ENCODE measurements at regions not wholly inside any gene's neighbourhood (a gene's known extent, or its start where the extent isn't known, plus 50 kb on each side); places are given as distances from the start of the nearest gene placed in this dataset.

- FAIRE-seq (no peak), DNase-seq (ENCODE audit: low read depth, low spot score) (no peak)
- H3K9ac ChIP-seq (replicated peaks; ENCODE audit: extremely low read depth, insufficient read depth, low read length): no peak overlapping the region
- ChIA-PET CTCF (no interaction called here), POLR2A (no interaction called here)
- intact Hi-C loops (cut with micrococcal nuclease): no loop called here
- dilution Hi-C loops (cut with MboI; ENCODE audit: extremely low pct_ligation_motif_present, low sequenced_read_pairs): no loop called here
- H3K79me2 ChIP-seq (ENCODE audit: control insufficient read depth, insufficient read depth, low read length): no peaks in the 10 kb centered on the region
- H4K20me1 ChIP-seq (replicated peaks; ENCODE audit: control insufficient read depth, extremely low read depth, insufficient read depth, low read length): no peaks in the 10 kb centered on the region
- H3K27ac ChIP-seq (ENCODE audit: insufficient read depth, low read depth, low read length): no peak overlapping the region
- BruUV-seq (replicated peaks): no TSS peak
- no peaks in the 10 kb centered on the region for H3K36me3 ChIP-seq (ENCODE audit: control insufficient read depth in 2 of 2, extremely low read depth in 1 of 2, insufficient read depth in 2 of 2, low read length in 2 of 2)
- H3K4me2 ChIP-seq (ENCODE audit: insufficient read depth, low read length): no peak overlapping the region
- H3K9me1 ChIP-seq (replicated peaks; ENCODE audit: control insufficient read depth, extremely low read depth, insufficient read depth, low read length): no peaks in the 10 kb centered on the region
- H2AFZ ChIP-seq (ENCODE audit: low read depth, low read length): no peak overlapping the region
- no peak for TF ChIP-seq MYC (IDR thresholded peaks at IDR 0.05; ENCODE audit: low read depth, low read length)
- TF ChIP-seq GATA2 (IDR thresholded peaks at IDR 0.05; ENCODE audit: insufficient read depth, insufficient read length, low read depth, low read length): no peak
- no peak for TF ChIP-seq POLR2A (IDR thresholded peaks at IDR 0.05; ENCODE audit: low read depth, low read length)
- TF ChIP-seq FOS (IDR thresholded peaks at IDR 0.05; ENCODE audit: borderline replicate concordance, insufficient read depth, low read length): no peak
- TF ChIP-seq EZH2 (IDR thresholded peaks at IDR 0.05; ENCODE audit: borderline replicate concordance, low read depth, low read length, severe bottlenecking): no peak
- TF ChIP-seq MAX (IDR thresholded peaks at IDR 0.05; ENCODE audit: insufficient read depth, insufficient read length): no peak
- no peak for TF ChIP-seq POLR2AphosphoS5 (IDR thresholded peaks at IDR 0.05; ENCODE audit: insufficient read depth, low read depth, low read length)
- TF ChIP-seq, protein P1, sequence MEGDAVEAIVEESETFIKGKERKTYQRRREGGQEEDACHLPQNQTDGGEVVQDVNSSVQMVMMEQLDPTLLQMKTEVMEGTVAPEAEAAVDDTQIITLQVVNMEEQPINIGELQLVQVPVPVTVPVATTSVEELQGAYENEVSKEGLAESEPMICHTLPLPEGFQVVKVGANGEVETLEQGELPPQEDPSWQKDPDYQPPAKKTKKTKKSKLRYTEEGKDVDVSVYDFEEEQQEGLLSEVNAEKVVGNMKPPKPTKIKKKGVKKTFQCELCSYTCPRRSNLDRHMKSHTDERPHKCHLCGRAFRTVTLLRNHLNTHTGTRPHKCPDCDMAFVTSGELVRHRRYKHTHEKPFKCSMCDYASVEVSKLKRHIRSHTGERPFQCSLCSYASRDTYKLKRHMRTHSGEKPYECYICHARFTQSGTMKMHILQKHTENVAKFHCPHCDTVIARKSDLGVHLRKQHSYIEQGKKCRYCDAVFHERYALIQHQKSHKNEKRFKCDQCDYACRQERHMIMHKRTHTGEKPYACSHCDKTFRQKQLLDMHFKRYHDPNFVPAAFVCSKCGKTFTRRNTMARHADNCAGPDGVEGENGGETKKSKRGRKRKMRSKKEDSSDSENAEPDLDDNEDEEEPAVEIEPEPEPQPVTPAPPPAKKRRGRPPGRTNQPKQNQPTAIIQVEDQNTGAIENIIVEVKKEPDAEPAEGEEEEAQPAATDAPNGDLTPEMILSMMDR (IDR thresholded peaks at IDR 0.05; ENCODE audit: extremely low read depth in 1 of 2, insufficient read depth in 1 of 2, low read depth in 1 of 2, low read length in 2 of 2): no peak
- TF ChIP-seq JUN (IDR thresholded peaks at IDR 0.05; ENCODE audit: borderline replicate concordance, insufficient read depth, insufficient read length, low read depth): no peak
- no peaks in the 10 kb centered on the region for H3K4me1 ChIP-seq (ENCODE audit: control insufficient read depth, extremely low read depth, insufficient read depth, low read length)
- H3K9me3 ChIP-seq (replicated peaks; ENCODE audit: control insufficient read depth, insufficient read depth, low read length): peaks cover 4% of the 10 kb centered on the region
- H3K27me3 ChIP-seq (ENCODE audit: control insufficient read depth in 2 of 2, insufficient read depth in 2 of 2, low read length in 2 of 2): no peaks in the 10 kb centered on the region
- H3K4me3 ChIP-seq (replicated peaks in 1 of 3; ENCODE audit: insufficient read depth in 1 of 3, low read depth in 1 of 3, low read length in 3 of 3): no peak overlapping the region
Measured at GRCh38 chr12:127900386-127900785, 366.6 kb upstream of the TMEM132C start.

Measured in endothelial cell of umbilical vein (primary cell).